Stomach (tissue), 4 donors: ENCODE measurements at regions not wholly inside any gene's neighbourhood (a gene's known extent, or its start where the extent isn't known, plus 50 kb on each side); places are given as distances from the start of the nearest gene placed in this dataset.

Experiments used
- POLR2A ChIP-seq, 4 donors: fragments of 450-650 bp; IDR thresholded peaks; one replicate each; pipeline ENCODE4 v1.6.1; 2016; ENCODE audit warnings: antibody characterized with exemption in 4 of 4, control low read depth in 2 of 4, mild to moderate bottlenecking in 1 of 4, moderate library complexity in 1 of 4
- POLR2AphosphoS5 ChIP-seq, 3 donors: sonication (generic); formaldehyde crosslinking; IDR thresholded peaks; one replicate each; pipeline ENCODE4 v1.6.1; 2016; ENCODE audit warnings: antibody characterized with exemption in 3 of 3
- TF ChIP-seq, protein P1 (sequence below), 7 experiments: fragments of 450-650 bp in 4 of 7; fragments of 200-600 bp in 3 of 7; sonication (generic) in 3 of 7; IDR thresholded peaks; one replicate each; pipeline ENCODE4 v1.5.1; 2016 to 2019; ENCODE audit warnings: antibody characterized with exemption in 7 of 7, control low read depth in 2 of 7, mild to moderate bottlenecking in 1 of 7

GRCh38 chr4:138510053-138510452 is 267.9 kb upstream of the SLC7A11 start:
- TF ChIP-seq, protein P1, sequence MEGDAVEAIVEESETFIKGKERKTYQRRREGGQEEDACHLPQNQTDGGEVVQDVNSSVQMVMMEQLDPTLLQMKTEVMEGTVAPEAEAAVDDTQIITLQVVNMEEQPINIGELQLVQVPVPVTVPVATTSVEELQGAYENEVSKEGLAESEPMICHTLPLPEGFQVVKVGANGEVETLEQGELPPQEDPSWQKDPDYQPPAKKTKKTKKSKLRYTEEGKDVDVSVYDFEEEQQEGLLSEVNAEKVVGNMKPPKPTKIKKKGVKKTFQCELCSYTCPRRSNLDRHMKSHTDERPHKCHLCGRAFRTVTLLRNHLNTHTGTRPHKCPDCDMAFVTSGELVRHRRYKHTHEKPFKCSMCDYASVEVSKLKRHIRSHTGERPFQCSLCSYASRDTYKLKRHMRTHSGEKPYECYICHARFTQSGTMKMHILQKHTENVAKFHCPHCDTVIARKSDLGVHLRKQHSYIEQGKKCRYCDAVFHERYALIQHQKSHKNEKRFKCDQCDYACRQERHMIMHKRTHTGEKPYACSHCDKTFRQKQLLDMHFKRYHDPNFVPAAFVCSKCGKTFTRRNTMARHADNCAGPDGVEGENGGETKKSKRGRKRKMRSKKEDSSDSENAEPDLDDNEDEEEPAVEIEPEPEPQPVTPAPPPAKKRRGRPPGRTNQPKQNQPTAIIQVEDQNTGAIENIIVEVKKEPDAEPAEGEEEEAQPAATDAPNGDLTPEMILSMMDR (IDR thresholded peaks at IDR 0.05) = no peak
- no peak for TF ChIP-seq POLR2AphosphoS5 (IDR thresholded peaks at IDR 0.05)
- no peak for TF ChIP-seq POLR2A (IDR thresholded peaks at IDR 0.05)
